GM21786 (cell line): ENCODE measurements at regions not wholly inside any gene's neighbourhood (a gene's known extent, or its start where the extent isn't known, plus 50 kb on each side); places are given as distances from the start of the nearest gene placed in this dataset.

Experiments
- ATAC-seq: cut with Tn5 transposase; IDR thresholded peaks from one replicate; pipeline ENCODE4 v1.9.1; 2021; ENCODE audit not compliant: unreplicated experiment

GRCh38 chr16:66266436-66267291 is 99.8 kb upstream of the CDH5 start:
- ATAC-seq: no peak

- ATAC-seq: no peak
These were observed 100.8 kb upstream of the CDH5 start for GRCh38 chr16:66265556-66266141.

GRCh38 chr16:66265048-66265415 is 101.5 kb upstream of the CDH5 start:
- ATAC-seq: no peak

- no peak for ATAC-seq
These were observed 102.0 kb upstream of the CDH5 start for GRCh38 chr16:66264311-66265047.

GRCh38 chr16:66263973-66264310 is 102.5 kb upstream of the CDH5 start:
- ATAC-seq: no peak

GRCh38 chr16:66263168-66263972 is 103.1 kb upstream of the CDH5 start:
- no peak for ATAC-seq

- ATAC-seq: no peak
These were observed 104.0 kb upstream of the CDH5 start for GRCh38 chr16:66262253-66263167.

GRCh38 chr16:66261826-66262225 is 104.7 kb upstream of the CDH5 start:
- ATAC-seq: no peak

GRCh38 chr16:66260522-66261254 is 105.8 kb upstream of the CDH5 start:
- ATAC-seq: no peak

- ATAC-seq: no peak
These were observed 107.3 kb upstream of the CDH5 start for GRCh38 chr16:66258916-66259845.

- no peak for ATAC-seq
These were observed 109.6 kb upstream of the CDH5 start for GRCh38 chr16:66256919-66257318.

- no peak for ATAC-seq
These were observed 110.8 kb upstream of the CDH5 start for GRCh38 chr16:66255647-66256046.

- ATAC-seq: no peak
These were observed 111.7 kb upstream of the CDH5 start for GRCh38 chr16:66254751-66255150.

GRCh38 chr16:66254106-66254505 is 112.4 kb upstream of the CDH5 start:
- no peak for ATAC-seq

GRCh38 chr16:66251476-66252160 is 114.9 kb upstream of the CDH5 start:
- ATAC-seq: no peak

GRCh38 chr16:66250686-66251431 is 115.6 kb upstream of the CDH5 start:
- no peak for ATAC-seq
